OCI-LY1 (cell line): ENCODE measurements at regions not wholly inside any gene's neighbourhood (a gene's known extent, or its start where the extent isn't known, plus 50 kb on each side); places are given as distances from the start of the nearest gene placed in this dataset.

Experiments used
- H2AFZ ChIP-seq: fragments of 200-600 bp; sonication (generic), shearing (Covaris generic); 2 replicates; pipeline ENCODE4 v1.6.0; 2014; ENCODE audit warnings: antibody characterized with exemption, mild to moderate bottlenecking, low read length
- H3F3A ChIP-seq: fragments of 200-600 bp; sonication (generic), shearing (Covaris generic); 2 replicates; pipeline ENCODE4 v1.6.0; 2014; ENCODE audit warnings: mild to moderate bottlenecking, antibody characterized with exemption, low read length, moderate library complexity; ENCODE audit not compliant: insufficient read depth
- H3K27ac ChIP-seq: fragments of 200-600 bp; sonication (generic); 2 replicates; pipeline ENCODE4 v1.5.1; 2014; ENCODE audit warnings: low read length, mixed run types, mild to moderate bottlenecking, low read depth; ENCODE audit not compliant: poor library complexity, severe bottlenecking
- H3K27me3 ChIP-seq: fragments of 200-600 bp; sonication (generic); 2 replicates; pipeline ENCODE4 v1.6.0; 2014; ENCODE audit warnings: antibody characterized with exemption, mild to moderate bottlenecking, low read length, moderate library complexity; ENCODE audit not compliant: insufficient read depth
- H3K36me3 ChIP-seq: fragments of 200-600 bp; sonication (generic); 2 replicates; pipeline ENCODE4 v1.6.1; 2014; ENCODE audit warnings: mild to moderate bottlenecking, antibody characterized with exemption, low read length, moderate library complexity, mixed read lengths; ENCODE audit not compliant: insufficient read depth
- H3K4me1 ChIP-seq: fragments of 200-600 bp; sonication (generic); 2 replicates; pipeline ENCODE4 v1.5.1; 2014; ENCODE audit warnings: mild to moderate bottlenecking, low read length, moderate library complexity; ENCODE audit not compliant: insufficient read depth, severe bottlenecking
- H3K4me2 ChIP-seq: fragments of 200-600 bp; sonication (generic), shearing (Covaris generic); 2 replicates; pipeline ENCODE4 v1.6.1; 2014; ENCODE audit warnings: low read length
- H3K4me3 ChIP-seq: fragments of 200-600 bp; sonication (generic); 2 replicates; pipeline ENCODE4 v1.5.1; 2014; ENCODE audit warnings: low read length, low read depth, mild to moderate bottlenecking, mixed read lengths; ENCODE audit not compliant: poor library complexity, severe bottlenecking
- H3K79me2 ChIP-seq: fragments of 200-600 bp; shearing (Covaris generic); 2 replicates; pipeline ENCODE4 v1.6.1; 2016; ENCODE audit warnings: mixed run types, low read length, mixed read lengths; ENCODE audit not compliant: insufficient read depth
- H3K9ac ChIP-seq: fragments of 200-600 bp; sonication (generic), shearing (Covaris generic); 2 replicates; pipeline ENCODE4 v1.6.1; 2014; ENCODE audit warnings: mild to moderate bottlenecking, low read length, mixed read lengths
- H3K9me2 ChIP-seq: fragments of 200-600 bp; sonication (generic), shearing (Covaris generic); 2 replicates; pipeline ENCODE4 v1.6.1; 2014; ENCODE audit warnings: low read depth, mild to moderate bottlenecking, low read length, mixed read lengths
- H3K9me3 ChIP-seq: fragments of 200-600 bp; shearing (Covaris generic); 2 replicates; pipeline ENCODE4 v1.6.1; 2014; ENCODE audit warnings: low read length, mixed read lengths
- H4K20me1 ChIP-seq: fragments of 200-600 bp; sonication (generic), shearing (Covaris generic); 2 replicates; pipeline ENCODE4 v1.6.0; 2016; ENCODE audit warnings: mild to moderate bottlenecking, low read length; ENCODE audit not compliant: insufficient read depth
- EZH2 ChIP-seq: fragments of 200-600 bp; sonication (generic), shearing (Covaris generic); IDR thresholded peaks from 2 replicates; pipeline ENCODE4 v1.8.0; 2017; ENCODE audit warnings: borderline replicate concordance, mixed run types, mild to moderate bottlenecking, antibody characterized with exemption, low read length, moderate library complexity, mixed read lengths
- TF ChIP-seq, protein P1 (sequence below): fragments of 200-600 bp; sonication (generic), shearing (Covaris generic); IDR thresholded peaks from 2 replicates; pipeline ENCODE4 v1.5.1; 2017; ENCODE audit warnings: mild to moderate bottlenecking, antibody characterized with exemption, low read length, moderate library complexity, mixed read lengths

DNA sequence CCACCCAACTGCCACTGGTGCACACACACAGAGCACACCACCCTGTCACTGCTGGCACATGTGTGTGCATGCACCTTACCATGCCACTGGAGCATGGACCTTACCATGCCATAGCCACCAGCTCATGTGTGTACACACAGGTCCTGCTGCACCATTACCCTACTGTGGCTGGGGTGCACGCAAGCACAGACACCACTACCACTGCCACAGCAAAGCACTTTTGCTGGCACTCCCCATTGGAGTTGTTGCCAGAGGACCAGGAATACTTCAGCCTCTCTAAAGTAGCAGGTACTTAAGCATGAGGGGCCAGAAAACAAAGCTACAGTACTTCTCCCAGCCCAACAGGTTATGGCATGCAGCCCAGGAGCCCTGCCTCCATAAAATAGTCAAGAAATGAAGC, 404.8 kb downstream of the MBD2 start:
- no peaks in the 10 kb centered on the region for H3K9me3 ChIP-seq
- no peak overlapping the region for H3K4me2 ChIP-seq
- TF ChIP-seq, protein P1, sequence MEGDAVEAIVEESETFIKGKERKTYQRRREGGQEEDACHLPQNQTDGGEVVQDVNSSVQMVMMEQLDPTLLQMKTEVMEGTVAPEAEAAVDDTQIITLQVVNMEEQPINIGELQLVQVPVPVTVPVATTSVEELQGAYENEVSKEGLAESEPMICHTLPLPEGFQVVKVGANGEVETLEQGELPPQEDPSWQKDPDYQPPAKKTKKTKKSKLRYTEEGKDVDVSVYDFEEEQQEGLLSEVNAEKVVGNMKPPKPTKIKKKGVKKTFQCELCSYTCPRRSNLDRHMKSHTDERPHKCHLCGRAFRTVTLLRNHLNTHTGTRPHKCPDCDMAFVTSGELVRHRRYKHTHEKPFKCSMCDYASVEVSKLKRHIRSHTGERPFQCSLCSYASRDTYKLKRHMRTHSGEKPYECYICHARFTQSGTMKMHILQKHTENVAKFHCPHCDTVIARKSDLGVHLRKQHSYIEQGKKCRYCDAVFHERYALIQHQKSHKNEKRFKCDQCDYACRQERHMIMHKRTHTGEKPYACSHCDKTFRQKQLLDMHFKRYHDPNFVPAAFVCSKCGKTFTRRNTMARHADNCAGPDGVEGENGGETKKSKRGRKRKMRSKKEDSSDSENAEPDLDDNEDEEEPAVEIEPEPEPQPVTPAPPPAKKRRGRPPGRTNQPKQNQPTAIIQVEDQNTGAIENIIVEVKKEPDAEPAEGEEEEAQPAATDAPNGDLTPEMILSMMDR, result no peak
- no peak for TF ChIP-seq EZH2
- no peak overlapping the region for H2AFZ ChIP-seq
- H3K9me2 ChIP-seq, result no peaks in the 10 kb centered on the region
- no peak overlapping the region for H3K27ac ChIP-seq
- H3F3A ChIP-seq, result no peaks in the 10 kb centered on the region
- H3K79me2 ChIP-seq, result no peaks in the 10 kb centered on the region
- no peaks in the 10 kb centered on the region for H3K27me3 ChIP-seq
- no peaks in the 10 kb centered on the region for H4K20me1 ChIP-seq
- H3K4me1 ChIP-seq, result no peaks in the 10 kb centered on the region
- H3K9ac ChIP-seq, result no peak overlapping the region
- H3K36me3 ChIP-seq, result no peaks in the 10 kb centered on the region
- no peak overlapping the region for H3K4me3 ChIP-seq

DNA sequence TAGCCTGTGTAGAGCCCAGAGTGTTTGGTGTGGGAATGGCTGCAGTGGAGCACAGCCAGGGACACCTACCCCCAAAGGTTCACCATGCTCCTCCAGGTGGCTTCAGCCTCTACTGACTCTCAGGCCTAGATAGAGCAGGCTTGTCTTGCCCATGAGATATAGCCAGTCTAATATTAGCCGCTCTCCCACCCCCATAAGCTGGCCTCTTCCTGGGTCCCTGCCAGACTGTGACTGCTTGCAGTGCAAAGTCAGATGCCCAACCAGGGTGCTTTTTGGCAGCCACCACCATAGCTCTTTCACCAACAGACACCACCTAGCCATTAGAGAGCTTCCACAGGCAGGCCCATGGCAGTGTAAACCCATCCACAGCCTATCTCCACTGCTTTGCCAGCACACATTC, 405.3 kb downstream of the MBD2 start:
- Histone ChIP-seq H3K79me2 (no peaks in the 10 kb centered on the region), H3K9me2 (no peaks in the 10 kb centered on the region), H3F3A (no peaks in the 10 kb centered on the region), H3K4me2 (no peak overlapping the region), H3K4me1 (no peaks in the 10 kb centered on the region), H4K20me1 (no peaks in the 10 kb centered on the region), H3K9ac (no peak overlapping the region), H3K27ac (no peak overlapping the region), H3K27me3 (no peaks in the 10 kb centered on the region), H3K9me3 (no peaks in the 10 kb centered on the region), H3K36me3 (no peaks in the 10 kb centered on the region), H2AFZ (no peak overlapping the region), H3K4me3 (no peak overlapping the region)
- TF ChIP-seq EZH2, result no peak
- TF ChIP-seq, protein P1, result no peak

DNA sequence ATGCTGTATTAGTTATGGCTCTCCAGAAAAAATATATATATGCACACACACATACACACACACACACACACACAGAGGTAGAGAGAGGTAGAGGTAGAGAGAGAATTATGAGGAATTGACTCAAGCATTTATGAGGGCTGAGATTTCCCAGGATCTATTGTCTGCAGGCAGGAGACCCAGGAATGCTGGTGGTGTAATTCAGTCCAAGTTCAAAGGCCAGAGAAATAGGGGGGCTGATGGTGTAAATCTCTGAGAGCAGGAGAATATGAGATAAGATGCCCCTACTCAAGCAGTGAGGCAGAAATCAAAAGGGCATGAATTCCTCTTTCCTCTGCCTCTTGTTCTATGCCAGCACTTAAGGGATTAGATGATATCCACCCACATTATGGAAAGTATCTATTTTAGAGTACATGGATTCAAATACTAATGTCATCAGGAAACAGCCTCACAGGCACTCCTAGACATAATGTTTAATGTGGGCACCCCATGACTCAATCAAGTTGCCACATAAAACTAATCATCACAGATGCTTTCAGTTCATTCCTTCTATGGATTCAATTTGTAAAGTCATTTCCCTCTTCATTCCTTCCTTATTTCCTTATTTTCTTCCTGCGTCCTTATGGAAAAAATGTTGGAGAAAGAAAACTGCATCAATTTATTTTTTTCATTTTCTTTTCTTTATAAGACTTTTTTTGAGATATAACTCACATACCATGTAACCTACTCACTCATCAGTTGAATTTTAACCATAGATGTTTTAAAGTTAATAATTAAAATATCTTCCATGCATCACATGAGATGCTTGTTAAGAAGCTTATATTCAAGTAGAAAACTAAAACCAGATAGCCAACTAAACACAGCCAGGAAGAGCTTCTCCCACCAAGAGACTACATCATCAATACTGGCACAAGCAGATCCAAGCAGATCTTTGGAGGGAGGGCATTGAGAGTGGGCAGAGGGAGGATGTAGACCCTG, 406.2 kb downstream of the MBD2 start:
- no peaks in the 10 kb centered on the region for H3K27me3 ChIP-seq
- H3K27ac ChIP-seq, result no peak overlapping the region
- no peak overlapping the region for H3K9ac ChIP-seq
- no peak overlapping the region for H3K4me2 ChIP-seq
- H3K9me2 ChIP-seq, result no peaks in the 10 kb centered on the region
- no peaks in the 10 kb centered on the region for H3F3A ChIP-seq
- H3K36me3 ChIP-seq, result no peaks in the 10 kb centered on the region
- no peaks in the 10 kb centered on the region for H4K20me1 ChIP-seq
- no peaks in the 10 kb centered on the region for H3K9me3 ChIP-seq
- H3K4me1 ChIP-seq, result no peaks in the 10 kb centered on the region
- H3K79me2 ChIP-seq, result no peaks in the 10 kb centered on the region
- no peak for TF ChIP-seq EZH2
- TF ChIP-seq, protein P1, result no peak
- no peak overlapping the region for H2AFZ ChIP-seq
- H3K4me3 ChIP-seq, result no peak overlapping the region
